ENCODE measurements at regions not wholly inside any gene's neighbourhood (a gene's known extent, or its start where the extent isn't known, plus 50 kb on each side); places are given as distances from the start of the nearest gene placed in this dataset.
"Not testable (repeated sequence)": the region's sequence is repeated elsewhere in the genome, so short reads cannot be mapped to it uniquely, and the experiment has no call there.

- no peak overlapping the region for H3K4me3 ChIP-seq (ENCODE audit: low read length in 2 of 2)
- Mint-ChIP-seq H3K36me3 (no peaks in the 10 kb centered on the region), H3K4me1 (no peaks in the 10 kb centered on the region), H3K27me3 (peaks cover 0 to 3% of the 10 kb centered on the region in 2 donors), H3K4me3 (no peak overlapping the region), H3K27ac (no peak overlapping the region), H3K9me3 (peaks cover 0 to 5% (median 0%) of the 10 kb centered on the region in 8 donors)
- no peak for DNase-seq
- no peaks in the 10 kb centered on the region for H3K36me3 ChIP-seq (ENCODE audit: insufficient read depth, low read length)
- no peak overlapping the region for H3K27ac ChIP-seq (ENCODE audit: low read depth, low read length)
- ChIA-PET POLR2A (ENCODE audit: partially characterized antibody) (no interaction called here), CTCF (ENCODE audit: partially characterized antibody) (no interaction called here)
- intact Hi-C loops (cut with micrococcal nuclease): no loop called here
- no peaks in the 10 kb centered on the region for H3K4me1 ChIP-seq (ENCODE audit: insufficient read depth, low read length)
- H3K9me3 ChIP-seq (ENCODE audit: control insufficient read depth in 1 of 2, low read length in 2 of 2): no peaks in the 10 kb centered on the region
- no peaks in the 10 kb centered on the region for H3K27me3 ChIP-seq (ENCODE audit: insufficient read depth, low read length)
Observed at GRCh38 chr2:18046017-18046416, 167.6 kb downstream of the KCNS3 start.

GRCh38 chr2:18045230-18045629, 166.8 kb downstream of the KCNS3 start:
- Mint-ChIP-seq H3K4me1 (no peaks in the 10 kb centered on the region), H3K4me3 (no peak overlapping the region), H3K36me3 (no peaks in the 10 kb centered on the region), H3K27me3 (peaks cover 0 to 3% of the 10 kb centered on the region in 2 donors), H3K27ac (no peak overlapping the region), H3K9me3 (peaks cover 0 to 7% (median 0%) of the 10 kb centered on the region in 8 donors)
- H3K4me1 ChIP-seq (ENCODE audit: insufficient read depth, low read length): no peaks in the 10 kb centered on the region
- DNase-seq: no peak
- H3K36me3 ChIP-seq (ENCODE audit: insufficient read depth, low read length): no peaks in the 10 kb centered on the region
- intact Hi-C loops (cut with micrococcal nuclease): no loop called here
- H3K9me3 ChIP-seq (ENCODE audit: control insufficient read depth in 1 of 2, low read length in 2 of 2): no peaks in the 10 kb centered on the region
- H3K4me3 ChIP-seq (ENCODE audit: low read length in 2 of 2): no peak overlapping the region
- ChIA-PET POLR2A (ENCODE audit: partially characterized antibody) (no interaction called here), CTCF (ENCODE audit: partially characterized antibody) (no interaction called here)
- H3K27me3 ChIP-seq (ENCODE audit: insufficient read depth, low read length): no peaks in the 10 kb centered on the region
- no peak overlapping the region for H3K27ac ChIP-seq (ENCODE audit: low read depth, low read length)

- H3K27me3 Mint-ChIP-seq; CTCF ChIA-PET (ENCODE audit: partially characterized antibody); H3K4me3 Mint-ChIP-seq; H3K9me3 ChIP-seq (ENCODE audit: control insufficient read depth in 1 of 2, low read length in 2 of 2); H3K27ac Mint-ChIP-seq; H3K4me1 ChIP-seq (ENCODE audit: insufficient read depth, low read length); H3K36me3 ChIP-seq (ENCODE audit: insufficient read depth, low read length); intact Hi-C loops (cut with micrococcal nuclease); H3K27ac ChIP-seq (ENCODE audit: low read depth, low read length); H3K4me1 Mint-ChIP-seq; POLR2A ChIA-PET (ENCODE audit: partially characterized antibody); H3K36me3 Mint-ChIP-seq; DNase-seq; H3K27me3 ChIP-seq (ENCODE audit: insufficient read depth, low read length); H3K4me3 ChIP-seq (ENCODE audit: low read length in 2 of 2): not testable (repeated sequence)
- H3K9me3 Mint-ChIP-seq: peaks cover 2 to 30% (median 16%) of the 10 kb centered on the region in 8 donors
Observed at GRCh38 chr2:18017381-18017780, 138.9 kb downstream of the KCNS3 start.

- DNase-seq: no peak
- Histone ChIP-seq H3K9me3 (ENCODE audit: control insufficient read depth in 1 of 2, low read length in 2 of 2) (no peaks in the 10 kb centered on the region), H3K27ac (ENCODE audit: low read depth, low read length) (no peak overlapping the region), H3K4me1 (ENCODE audit: insufficient read depth, low read length) (no peaks in the 10 kb centered on the region), H3K36me3 (ENCODE audit: insufficient read depth, low read length) (no peaks in the 10 kb centered on the region), H3K4me3 (ENCODE audit: low read length in 2 of 2) (no peak overlapping the region), H3K27me3 (ENCODE audit: insufficient read depth, low read length) (no peaks in the 10 kb centered on the region)
- CTCF ChIA-PET (ENCODE audit: partially characterized antibody): no interaction called here
- intact Hi-C loops (cut with micrococcal nuclease): no loop called here
- no peak overlapping the region for H3K27ac Mint-ChIP-seq
- H3K36me3 Mint-ChIP-seq: no peaks in the 10 kb centered on the region
- H3K27me3 Mint-ChIP-seq: no peaks in the 10 kb centered on the region
- POLR2A ChIA-PET (ENCODE audit: partially characterized antibody): no interaction called here
- H3K4me3 Mint-ChIP-seq: no peak overlapping the region
- no peaks in the 10 kb centered on the region for H3K4me1 Mint-ChIP-seq
- peaks cover 0 to 10% (median 2%) of the 10 kb centered on the region in 8 donors for H3K9me3 Mint-ChIP-seq
Observed at GRCh38 chr2:18009891-18010290, 131.4 kb downstream of the KCNS3 start.

- no peaks in the 10 kb centered on the region for H3K27me3 ChIP-seq (ENCODE audit: insufficient read depth, low read length)
- intact Hi-C loops (cut with micrococcal nuclease): no loop called here
- Mint-ChIP-seq H3K27me3 (peaks cover 0 to 2% of the 10 kb centered on the region in 2 donors), H3K4me1 (no peaks in the 10 kb centered on the region), H3K4me3 (no peak overlapping the region), H3K36me3 (no peaks in the 10 kb centered on the region), H3K9me3 (peaks cover 0 to 19% (median 2%) of the 10 kb centered on the region in 8 donors), H3K27ac (no peak overlapping the region)
- H3K36me3 ChIP-seq (ENCODE audit: insufficient read depth, low read length): no peaks in the 10 kb centered on the region
- H3K9me3 ChIP-seq (ENCODE audit: control insufficient read depth in 1 of 2, low read length in 2 of 2): no peaks in the 10 kb centered on the region
- no peak overlapping the region for H3K4me3 ChIP-seq (ENCODE audit: low read length in 2 of 2)
- H3K27ac ChIP-seq (ENCODE audit: low read depth, low read length): no peak overlapping the region
- no peaks in the 10 kb centered on the region for H3K4me1 ChIP-seq (ENCODE audit: insufficient read depth, low read length)
- CTCF ChIA-PET (ENCODE audit: partially characterized antibody): no interaction called here
- POLR2A ChIA-PET (ENCODE audit: partially characterized antibody): no interaction called here
- no peak for DNase-seq
Observed at GRCh38 chr2:18005411-18005810, 126.9 kb downstream of the KCNS3 start.

- no peaks in the 10 kb centered on the region for H3K36me3 ChIP-seq (ENCODE audit: insufficient read depth, low read length)
- no peak for DNase-seq
- ChIA-PET CTCF (ENCODE audit: partially characterized antibody) (no interaction called here), POLR2A (ENCODE audit: partially characterized antibody) (no interaction called here)
- Mint-ChIP-seq H3K4me1 (no peaks in the 10 kb centered on the region), H3K9me3 (peaks cover 0 to 34% (median 6%) of the 10 kb centered on the region in 8 donors), H3K36me3 (no peaks in the 10 kb centered on the region), H3K27me3 (peaks cover 2 to 3% of the 10 kb centered on the region in 2 donors), H3K4me3 (no peak overlapping the region), H3K27ac (no peak overlapping the region)
- intact Hi-C loops (cut with micrococcal nuclease): no loop called here
- no peaks in the 10 kb centered on the region for H3K9me3 ChIP-seq (ENCODE audit: control insufficient read depth in 1 of 2, low read length in 2 of 2)
- H3K27me3 ChIP-seq (ENCODE audit: insufficient read depth, low read length): no peaks in the 10 kb centered on the region
- no peaks in the 10 kb centered on the region for H3K4me1 ChIP-seq (ENCODE audit: insufficient read depth, low read length)
- no peak overlapping the region for H3K27ac ChIP-seq (ENCODE audit: low read depth, low read length)
- H3K4me3 ChIP-seq (ENCODE audit: low read length in 2 of 2): no peak overlapping the region
Observed at GRCh38 chr2:18001671-18002070, 123.2 kb downstream of the KCNS3 start.

- H3K9me3 Mint-ChIP-seq: peaks cover 0 to 36% (median 6%) of the 10 kb centered on the region in 8 donors
- no peaks in the 10 kb centered on the region for H3K36me3 Mint-ChIP-seq
- ChIA-PET POLR2A (ENCODE audit: partially characterized antibody) (no interaction called here), CTCF (ENCODE audit: partially characterized antibody) (no interaction called here)
- no peaks in the 10 kb centered on the region for H3K9me3 ChIP-seq (ENCODE audit: control insufficient read depth in 1 of 2, low read length in 2 of 2)
- DNase-seq: no peak
- no peak overlapping the region for H3K27ac ChIP-seq (ENCODE audit: low read depth, low read length)
- intact Hi-C loops (cut with micrococcal nuclease): no loop called here
- no peaks in the 10 kb centered on the region for H3K27me3 ChIP-seq (ENCODE audit: insufficient read depth, low read length)
- H3K36me3 ChIP-seq (ENCODE audit: insufficient read depth, low read length): no peaks in the 10 kb centered on the region
- H3K27me3 Mint-ChIP-seq: peaks cover 0 to 6% of the 10 kb centered on the region in 2 donors
- H3K4me3 Mint-ChIP-seq: no peak overlapping the region
- H3K4me3 ChIP-seq (ENCODE audit: low read length in 2 of 2): no peak overlapping the region
- no peaks in the 10 kb centered on the region for H3K4me1 Mint-ChIP-seq
- no peak overlapping the region for H3K27ac Mint-ChIP-seq
- no peaks in the 10 kb centered on the region for H3K4me1 ChIP-seq (ENCODE audit: insufficient read depth, low read length)
Observed at GRCh38 chr2:17996978-17997377, 118.5 kb downstream of the KCNS3 start.

- no peaks in the 10 kb centered on the region for H3K36me3 ChIP-seq (ENCODE audit: insufficient read depth, low read length)
- no peak for DNase-seq
- H3K27me3 ChIP-seq (ENCODE audit: insufficient read depth, low read length): no peaks in the 10 kb centered on the region
- no peak overlapping the region for H3K27ac Mint-ChIP-seq
- H3K4me3 Mint-ChIP-seq: no peak overlapping the region
- no peak overlapping the region for H3K4me3 ChIP-seq (ENCODE audit: low read length in 2 of 2)
- H3K27ac ChIP-seq (ENCODE audit: low read depth, low read length): no peak overlapping the region
- ChIA-PET CTCF (ENCODE audit: partially characterized antibody) (no interaction called here), POLR2A (ENCODE audit: partially characterized antibody) (no interaction called here)
- H3K4me1 Mint-ChIP-seq: no peaks in the 10 kb centered on the region
- no peaks in the 10 kb centered on the region for H3K4me1 ChIP-seq (ENCODE audit: insufficient read depth, low read length)
- H3K27me3 Mint-ChIP-seq: peaks cover 0 to 6% of the 10 kb centered on the region in 2 donors
- intact Hi-C loops (cut with micrococcal nuclease): no loop called here
- no peaks in the 10 kb centered on the region for H3K9me3 ChIP-seq (ENCODE audit: control insufficient read depth in 1 of 2, low read length in 2 of 2)
- H3K36me3 Mint-ChIP-seq: no peaks in the 10 kb centered on the region
- peaks cover 0 to 30% (median 6%) of the 10 kb centered on the region in 8 donors for H3K9me3 Mint-ChIP-seq
Observed at GRCh38 chr2:17995593-17995992, 117.1 kb downstream of the KCNS3 start.
